SU-DHL-6 (cell line): ENCODE measurements at regions not wholly inside any gene's neighbourhood (a gene's known extent, or its start where the extent isn't known, plus 50 kb on each side); places are given as distances from the start of the nearest gene placed in this dataset.

Source experiments
- H2AFZ ChIP-seq: fragments of 200-600 bp; sonication (generic); 2 replicates; pipeline ENCODE4 v1.6.1; 2014; ENCODE audit warnings: low read depth, mild to moderate bottlenecking, moderate library complexity, mixed read lengths, antibody characterized with exemption, low read length; ENCODE audit not compliant: severe bottlenecking
- H3F3A ChIP-seq: fragments of 200-600 bp; shearing (Covaris generic); 2 replicates; pipeline ENCODE4 v1.6.0; 2016; ENCODE audit warnings: antibody characterized with exemption, mild to moderate bottlenecking; ENCODE audit not compliant: insufficient read depth
- H3K27ac ChIP-seq: fragments of 200-600 bp; sonication (generic); 2 replicates; pipeline ENCODE4 v1.5.1; 2016; ENCODE audit warnings: low read depth, mild to moderate bottlenecking, low read length, moderate library complexity, mixed read lengths
- H3K27me3 ChIP-seq: fragments of 200-600 bp; sonication (generic), shearing (Covaris generic); 2 replicates; pipeline ENCODE4 v1.6.0; 2014; ENCODE audit warnings: mild to moderate bottlenecking, low read length
- H3K36me3 ChIP-seq: fragments of 200-600 bp; sonication (generic); 2 replicates; pipeline ENCODE4 v1.6.1; 2014; ENCODE audit warnings: mild to moderate bottlenecking, low read length, mixed read lengths
- H3K4me2 ChIP-seq: fragments of 300-600, 200-600 bp; shearing (Covaris generic), sonication (generic); 2 replicates; pipeline ENCODE4 v1.6.0; 2014; ENCODE audit warnings: low read length, low read depth, mild to moderate bottlenecking; ENCODE audit not compliant: poor library complexity, severe bottlenecking
- H3K4me3 ChIP-seq: fragments of 200-600 bp; sonication (generic); 2 replicates; pipeline ENCODE4 v1.5.1; 2014; ENCODE audit warnings: antibody characterized with exemption, low read length, mild to moderate bottlenecking, mixed read lengths; ENCODE audit not compliant: insufficient read depth, poor library complexity, severe bottlenecking
- H3K79me2 ChIP-seq: fragments of 200-600 bp; sonication (generic); 2 replicates; pipeline ENCODE4 v1.6.1; 2014; ENCODE audit warnings: mild to moderate bottlenecking, low read length, moderate library complexity; ENCODE audit not compliant: insufficient read depth
- H3K9ac ChIP-seq: fragments of 200-600 bp; sonication (generic); 2 replicates; pipeline ENCODE4 v1.7.0; 2014; ENCODE audit warnings: mild to moderate bottlenecking, low read length
- H3K9me2 ChIP-seq: fragments of 200-600 bp; sonication (generic); replicated peaks from 2 replicates; pipeline ENCODE4 v1.6.1; 2014; ENCODE audit warnings: low read length; ENCODE audit not compliant: insufficient read depth
- H3K9me3 ChIP-seq: fragments of 200-600 bp; sonication (generic); 2 replicates; pipeline ENCODE4 v1.6.1; 2014; ENCODE audit warnings: low read length, mixed read lengths; ENCODE audit not compliant: insufficient read depth
- H4K20me1 ChIP-seq: fragments of 200-600 bp; sonication (generic); 2 replicates; pipeline ENCODE4 v1.6.1; 2014; ENCODE audit warnings: low read depth, mild to moderate bottlenecking, antibody characterized with exemption, low read length, moderate library complexity, mixed read lengths
- CTCF ChIP-seq: fragments of 200-600 bp; sonication (generic); IDR thresholded peaks from one replicate; pipeline ENCODE4 v1.5.1; 2017; ENCODE audit warnings: antibody characterized with exemption, mild to moderate bottlenecking, low read length, moderate library complexity; ENCODE audit not compliant: insufficient read depth, poor library complexity, severe bottlenecking
- EZH2phosphoT487 ChIP-seq: fragments of 200-600 bp; sonication (generic), shearing (Covaris generic); conservative IDR thresholded peaks from 2 replicates; pipeline ENCODE4 v1.6.1; 2018; ENCODE audit warnings: mild to moderate bottlenecking, antibody characterized with exemption, low read length, moderate library complexity, mixed read lengths

GRCh38 chr9:107975426-107976010 lies 485.9 kb upstream of the KLF4 start:
- Histone ChIP-seq H3K9me2 (no peaks in the 10 kb centered on the region), H3F3A (no peaks in the 10 kb centered on the region), H3K4me2 (no peak overlapping the region), H4K20me1 (no peaks in the 10 kb centered on the region), H3K79me2 (no peaks in the 10 kb centered on the region), H2AFZ (no peak overlapping the region), H3K9ac (no peak overlapping the region), H3K27ac (no peak overlapping the region), H3K4me3 (no peak overlapping the region), H3K36me3 (no peaks in the 10 kb centered on the region), H3K27me3 (no peaks in the 10 kb centered on the region), H3K9me3 (no peaks in the 10 kb centered on the region)
- TF ChIP-seq CTCF (no peak), EZH2phosphoT487 (no peak)

- H3F3A ChIP-seq = no peaks in the 10 kb centered on the region
- H3K36me3 ChIP-seq = no peaks in the 10 kb centered on the region
- TF ChIP-seq CTCF (no peak), EZH2phosphoT487 (no peak)
- no peaks in the 10 kb centered on the region for H3K79me2 ChIP-seq
- no peaks in the 10 kb centered on the region for H3K27me3 ChIP-seq
- no peaks in the 10 kb centered on the region for H3K9me2 ChIP-seq
- no peak overlapping the region for H3K27ac ChIP-seq
- H3K4me3 ChIP-seq = no peak overlapping the region
- no peaks in the 10 kb centered on the region for H3K9me3 ChIP-seq
- no peak overlapping the region for H3K9ac ChIP-seq
- H4K20me1 ChIP-seq = no peaks in the 10 kb centered on the region
- no peak overlapping the region for H3K4me2 ChIP-seq
- H2AFZ ChIP-seq = no peak overlapping the region
Observed at GRCh38 chr9:107973451-107973850, 483.9 kb upstream of the KLF4 start.

GRCh38 chr9:107972346-107972745 lies 482.8 kb upstream of the KLF4 start:
- Histone ChIP-seq H3K27ac (no peak overlapping the region), H3K4me3 (no peak overlapping the region), H3K27me3 (no peaks in the 10 kb centered on the region), H3K79me2 (no peaks in the 10 kb centered on the region), H3K9me3 (no peaks in the 10 kb centered on the region), H3K9me2 (no peaks in the 10 kb centered on the region), H3K4me2 (no peak overlapping the region), H3K9ac (no peak overlapping the region), H2AFZ (no peak overlapping the region), H4K20me1 (no peaks in the 10 kb centered on the region), H3F3A (no peaks in the 10 kb centered on the region), H3K36me3 (no peaks in the 10 kb centered on the region)
- TF ChIP-seq CTCF = no peak
- TF ChIP-seq EZH2phosphoT487 = no peak

GRCh38 chr9:107971241-107971640 lies 481.7 kb upstream of the KLF4 start:
- H4K20me1 ChIP-seq = no peaks in the 10 kb centered on the region
- H3K27me3 ChIP-seq = no peaks in the 10 kb centered on the region
- TF ChIP-seq EZH2phosphoT487 = no peak
- no peak overlapping the region for H3K4me2 ChIP-seq
- H3K36me3 ChIP-seq = no peaks in the 10 kb centered on the region
- H3F3A ChIP-seq = no peaks in the 10 kb centered on the region
- H2AFZ ChIP-seq = no peak overlapping the region
- H3K79me2 ChIP-seq = no peaks in the 10 kb centered on the region
- no peak overlapping the region for H3K27ac ChIP-seq
- no peak overlapping the region for H3K4me3 ChIP-seq
- H3K9me2 ChIP-seq = no peaks in the 10 kb centered on the region
- H3K9me3 ChIP-seq = no peaks in the 10 kb centered on the region
- H3K9ac ChIP-seq = no peak overlapping the region
